ENCODE measurements at regions not wholly inside any gene's neighbourhood (a gene's known extent, or its start where the extent isn't known, plus 50 kb on each side); places are given as distances from the start of the nearest gene placed in this dataset.
"Not testable (repeated sequence)": the region's sequence is repeated elsewhere in the genome, so short reads cannot be mapped to it uniquely, and the experiment has no call there.

DNA sequence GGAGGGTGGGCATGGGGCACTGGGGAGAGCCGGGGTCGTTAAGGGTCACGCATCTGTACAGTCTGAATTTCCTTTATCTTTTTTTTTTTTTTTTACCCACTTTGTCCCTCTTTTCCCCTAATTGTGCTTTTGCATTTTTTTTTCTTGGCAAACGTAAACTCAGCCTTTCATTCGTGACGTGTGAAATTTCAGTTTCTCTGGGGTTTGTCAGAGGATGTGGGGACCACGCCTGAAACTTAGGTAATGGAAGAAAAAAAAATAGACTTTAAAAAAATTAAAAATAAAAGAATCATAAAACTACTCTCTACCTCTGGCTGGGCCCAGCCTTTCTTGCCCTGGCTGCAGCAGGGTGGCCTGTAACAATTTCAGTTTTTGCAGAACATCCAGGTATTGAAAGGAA lies 68.3 kb upstream of the ZNF658 start:
- not testable (repeated sequence) for H4K12ac ChIP-seq (ENCODE audit: low read depth, low read length); H3K4me1 ChIP-seq (ENCODE audit: control insufficient read depth in 1 of 2, insufficient read depth in 2 of 2, low read length in 2 of 2); H3K36me3 ChIP-seq (ENCODE audit: control insufficient read depth in 1 of 2, insufficient read depth in 2 of 2, low read length in 2 of 2); H3K14ac ChIP-seq (ENCODE audit: low read length); H3K79me1 ChIP-seq (ENCODE audit: low read length); H3K23ac ChIP-seq (ENCODE audit: low read length); H3K9ac ChIP-seq (ENCODE audit: low read length); H3K79me2 ChIP-seq (ENCODE audit: control insufficient read depth, insufficient read depth, low read length, poor library complexity); DNase-seq; H3K27ac ChIP-seq (ENCODE audit: low read depth, low read length); H3K4ac ChIP-seq (ENCODE audit: low read depth, low read length); H3K27me3 ChIP-seq (ENCODE audit: insufficient read depth, low read length); H2BK12ac ChIP-seq (ENCODE audit: low read length); H2AK5ac ChIP-seq (ENCODE audit: low read length); H2AFZ ChIP-seq (ENCODE audit: insufficient read depth, low read length, poor library complexity); H2BK5ac ChIP-seq (ENCODE audit: low read depth, low read length, poor library complexity); H3K18ac ChIP-seq (ENCODE audit: low read length); H4K8ac ChIP-seq (ENCODE audit: low read depth, low read length); H3K9me3 ChIP-seq (ENCODE audit: insufficient read depth, low read depth, low read length); H4K91ac ChIP-seq (ENCODE audit: low read depth, low read length); H3K4me3 ChIP-seq (ENCODE audit: low read depth, low read length); H3K4me2 ChIP-seq (ENCODE audit: low read length); H2BK120ac ChIP-seq (ENCODE audit: insufficient read depth, low read length, poor library complexity)
- no CpG with 5 or more reads among the region's 7 CpGs for WGBS (ENCODE audit: extremely low coverage, insufficient coverage, insufficient read length)

DNA sequence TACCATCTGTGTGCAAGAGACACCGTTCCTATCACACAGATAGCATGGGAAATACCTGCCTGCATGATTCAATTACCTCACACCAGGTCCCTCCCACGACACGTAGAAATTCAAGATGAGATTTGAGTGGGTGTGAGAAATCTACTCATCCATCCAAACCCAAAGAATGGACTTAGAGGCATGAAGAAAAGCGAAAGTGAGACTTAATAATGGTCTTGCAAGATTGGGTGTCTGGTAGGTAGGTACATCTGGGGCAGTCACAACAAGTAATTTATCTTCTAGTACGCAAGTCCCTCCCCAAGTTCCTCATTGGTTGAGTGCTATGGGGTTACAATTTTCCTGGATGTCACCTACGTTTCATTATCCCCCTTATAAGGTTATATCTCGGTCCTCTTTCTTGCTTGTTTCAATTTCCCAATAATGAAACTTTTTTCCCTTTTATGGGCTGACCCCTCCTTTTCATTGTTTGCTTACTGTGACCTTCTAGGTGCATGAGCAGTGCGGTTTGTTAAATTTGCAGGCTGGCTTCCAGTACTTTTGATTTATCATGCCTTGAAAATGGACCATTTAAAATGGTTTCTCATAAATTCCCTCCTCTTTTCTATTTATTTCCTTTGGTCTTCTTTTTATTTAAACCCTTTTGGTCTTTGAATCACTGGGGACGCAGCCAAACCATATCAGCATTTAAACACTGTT lies 63.1 kb upstream of the ZNF658 start:
- H4K91ac ChIP-seq (ENCODE audit: low read depth, low read length); H3K4me3 ChIP-seq (ENCODE audit: low read depth, low read length); DNase-seq; H3K9ac ChIP-seq (ENCODE audit: low read length); H3K27me3 ChIP-seq (ENCODE audit: insufficient read depth, low read length); H3K9me3 ChIP-seq (ENCODE audit: insufficient read depth, low read depth, low read length); H2AFZ ChIP-seq (ENCODE audit: insufficient read depth, low read length, poor library complexity); H2BK5ac ChIP-seq (ENCODE audit: low read depth, low read length, poor library complexity); H3K14ac ChIP-seq (ENCODE audit: low read length); H3K79me1 ChIP-seq (ENCODE audit: low read length); H3K27ac ChIP-seq (ENCODE audit: low read depth, low read length); H3K79me2 ChIP-seq (ENCODE audit: control insufficient read depth, insufficient read depth, low read length, poor library complexity); H3K4me1 ChIP-seq (ENCODE audit: control insufficient read depth in 1 of 2, insufficient read depth in 2 of 2, low read length in 2 of 2); H3K18ac ChIP-seq (ENCODE audit: low read length); H3K4me2 ChIP-seq (ENCODE audit: low read length); H4K8ac ChIP-seq (ENCODE audit: low read depth, low read length); H2BK12ac ChIP-seq (ENCODE audit: low read length); H4K12ac ChIP-seq (ENCODE audit: low read depth, low read length); H3K36me3 ChIP-seq (ENCODE audit: control insufficient read depth in 1 of 2, insufficient read depth in 2 of 2, low read length in 2 of 2); H2BK120ac ChIP-seq (ENCODE audit: insufficient read depth, low read length, poor library complexity); H2AK5ac ChIP-seq (ENCODE audit: low read length); H3K23ac ChIP-seq (ENCODE audit: low read length); H3K4ac ChIP-seq (ENCODE audit: low read depth, low read length): not testable (repeated sequence)
- no CpG with 5 or more reads among the region's 9 CpGs for WGBS (ENCODE audit: extremely low coverage, insufficient coverage, insufficient read length)

Measured in trophoblast cell (in vitro differentiated cells and primary cell).